Type B pancreatic cell (in vitro differentiated cells): ENCODE measurements at regions not wholly inside any gene's neighbourhood (a gene's known extent, or its start where the extent isn't known, plus 50 kb on each side); places are given as distances from the start of the nearest gene placed in this dataset.
A peak's percentile ranks its signal among the peaks of the same experiment; 100 is the strongest.

ENCODE experiments used
- DNase-seq: peaks from one replicate; pipeline ENCODE4 v3.0.0; 2021; ENCODE audit warnings: mixed read lengths; ENCODE audit not compliant: unreplicated experiment; ENCODE audit errors: extremely low spot score
- H3K27ac Mint-ChIP-seq: 2 replicates; pipeline ENCODE4 v1.8.0; 2021; ENCODE audit warnings: mild to moderate bottlenecking, mixed read lengths
- H3K27me3 Mint-ChIP-seq: 2 replicates; pipeline ENCODE4 v1.8.0; 2021; ENCODE audit warnings: mixed read lengths
- H3K36me3 Mint-ChIP-seq: 2 replicates; pipeline ENCODE4 v1.8.0; 2021; ENCODE audit warnings: mixed read lengths
- H3K4me1 Mint-ChIP-seq: one replicate; pipeline ENCODE4 v1.8.0; 2021; ENCODE audit warnings: mixed read lengths; ENCODE audit not compliant: unreplicated experiment
- H3K4me3 Mint-ChIP-seq: 2 replicates; pipeline ENCODE4 v1.8.0; 2021; ENCODE audit warnings: mild to moderate bottlenecking, mixed read lengths
- H3K9me3 Mint-ChIP-seq: 2 replicates; pipeline ENCODE4 v1.8.0; 2021; ENCODE audit warnings: mixed read lengths
- TF ChIP-seq, protein P1 (sequence below): fragments of 200-600 bp; sonication (generic); conservative IDR thresholded peaks from 2 replicates; pipeline ENCODE4 v1.5.0; 2021; ENCODE audit warnings: antibody characterized with exemption, mild to moderate bottlenecking

DNA sequence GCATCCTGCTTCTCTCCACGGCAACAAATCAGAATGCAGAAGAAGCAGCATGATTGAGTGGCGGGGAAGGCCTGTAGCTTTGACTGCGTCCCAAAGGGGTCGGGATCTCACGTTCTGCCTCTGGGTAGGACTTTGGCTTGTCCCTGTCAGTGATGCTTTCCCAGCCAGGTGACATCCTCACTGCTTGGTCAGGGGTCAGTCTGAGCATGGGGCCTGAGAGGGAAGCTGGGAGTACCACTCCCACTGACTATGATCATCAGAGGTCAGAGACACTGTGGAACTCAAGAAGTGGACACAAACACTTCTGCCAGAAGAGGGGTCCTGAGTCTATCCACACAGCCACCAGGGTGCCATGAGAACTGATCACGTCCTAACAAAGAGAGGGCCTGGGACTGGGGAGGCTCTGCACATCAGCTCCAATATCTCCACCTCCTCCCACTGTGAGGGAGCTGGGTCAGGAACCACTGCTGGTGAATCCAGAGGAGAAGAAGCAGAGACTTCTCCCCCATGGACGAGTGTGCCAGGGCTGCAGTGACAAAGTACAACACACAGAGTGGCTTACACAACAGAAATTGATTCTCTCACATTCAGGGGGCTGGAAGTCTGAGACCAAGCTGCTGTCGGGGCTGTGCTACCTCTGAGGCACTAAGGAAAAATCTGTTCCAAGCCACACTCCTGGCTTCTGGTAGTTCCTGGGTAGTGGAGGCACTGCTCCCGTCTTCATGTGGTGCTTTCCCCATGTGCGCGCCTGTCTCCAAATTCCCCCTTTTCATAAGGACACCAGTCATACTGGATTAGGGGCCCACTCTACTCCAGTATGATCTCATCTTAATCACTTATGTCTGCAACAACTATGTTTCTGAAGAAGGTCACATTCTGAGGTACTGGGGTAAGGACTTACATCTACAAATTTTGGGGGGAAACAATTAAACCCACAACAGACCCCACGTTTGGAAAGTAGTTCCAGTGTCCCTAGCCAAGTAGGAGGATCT lies 131.1 kb downstream of the CYP26A1 start:
- H3K27ac Mint-ChIP-seq: no peak overlapping the region
- no peak overlapping the region for H3K4me3 Mint-ChIP-seq
- no peak for DNase-seq
- H3K27me3 Mint-ChIP-seq: no peaks in the 10 kb centered on the region
- no peaks in the 10 kb centered on the region for H3K36me3 Mint-ChIP-seq
- H3K4me1 Mint-ChIP-seq: peaks cover 9% of the 10 kb centered on the region
- TF ChIP-seq, protein P1, sequence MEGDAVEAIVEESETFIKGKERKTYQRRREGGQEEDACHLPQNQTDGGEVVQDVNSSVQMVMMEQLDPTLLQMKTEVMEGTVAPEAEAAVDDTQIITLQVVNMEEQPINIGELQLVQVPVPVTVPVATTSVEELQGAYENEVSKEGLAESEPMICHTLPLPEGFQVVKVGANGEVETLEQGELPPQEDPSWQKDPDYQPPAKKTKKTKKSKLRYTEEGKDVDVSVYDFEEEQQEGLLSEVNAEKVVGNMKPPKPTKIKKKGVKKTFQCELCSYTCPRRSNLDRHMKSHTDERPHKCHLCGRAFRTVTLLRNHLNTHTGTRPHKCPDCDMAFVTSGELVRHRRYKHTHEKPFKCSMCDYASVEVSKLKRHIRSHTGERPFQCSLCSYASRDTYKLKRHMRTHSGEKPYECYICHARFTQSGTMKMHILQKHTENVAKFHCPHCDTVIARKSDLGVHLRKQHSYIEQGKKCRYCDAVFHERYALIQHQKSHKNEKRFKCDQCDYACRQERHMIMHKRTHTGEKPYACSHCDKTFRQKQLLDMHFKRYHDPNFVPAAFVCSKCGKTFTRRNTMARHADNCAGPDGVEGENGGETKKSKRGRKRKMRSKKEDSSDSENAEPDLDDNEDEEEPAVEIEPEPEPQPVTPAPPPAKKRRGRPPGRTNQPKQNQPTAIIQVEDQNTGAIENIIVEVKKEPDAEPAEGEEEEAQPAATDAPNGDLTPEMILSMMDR: no peak
- peaks cover 5% of the 10 kb centered on the region for H3K9me3 Mint-ChIP-seq

DNA sequence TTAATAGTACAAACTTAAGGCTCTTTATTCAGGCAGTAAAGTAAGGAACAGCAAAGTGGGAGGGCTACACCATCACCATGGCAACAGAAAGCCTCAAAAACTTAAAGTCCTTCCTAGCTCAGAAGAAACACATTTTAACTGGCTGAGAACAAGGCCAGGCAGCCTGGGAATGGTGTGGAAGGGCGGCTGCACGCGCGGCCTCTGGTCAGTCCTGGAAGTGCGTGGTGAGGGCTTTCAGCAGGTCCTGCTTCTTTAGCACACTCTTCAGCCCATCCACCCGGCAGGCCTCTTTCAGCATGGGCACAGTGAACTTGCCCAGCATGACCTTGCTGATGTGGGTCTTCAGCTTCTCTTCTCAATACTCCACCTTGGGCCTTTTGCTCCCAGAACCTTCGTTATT lies 133.0 kb downstream of the CYP26A1 start:
- Mint-ChIP-seq H3K9me3 (peaks cover 5% of the 10 kb centered on the region), H3K4me3 (no peak overlapping the region), H3K27ac (no peak overlapping the region), H3K4me1 (no peaks in the 10 kb centered on the region), H3K27me3 (no peaks in the 10 kb centered on the region), H3K36me3 (no peaks in the 10 kb centered on the region)
- no peak for DNase-seq
- TF ChIP-seq, protein P1: peak; percentile 34

DNA sequence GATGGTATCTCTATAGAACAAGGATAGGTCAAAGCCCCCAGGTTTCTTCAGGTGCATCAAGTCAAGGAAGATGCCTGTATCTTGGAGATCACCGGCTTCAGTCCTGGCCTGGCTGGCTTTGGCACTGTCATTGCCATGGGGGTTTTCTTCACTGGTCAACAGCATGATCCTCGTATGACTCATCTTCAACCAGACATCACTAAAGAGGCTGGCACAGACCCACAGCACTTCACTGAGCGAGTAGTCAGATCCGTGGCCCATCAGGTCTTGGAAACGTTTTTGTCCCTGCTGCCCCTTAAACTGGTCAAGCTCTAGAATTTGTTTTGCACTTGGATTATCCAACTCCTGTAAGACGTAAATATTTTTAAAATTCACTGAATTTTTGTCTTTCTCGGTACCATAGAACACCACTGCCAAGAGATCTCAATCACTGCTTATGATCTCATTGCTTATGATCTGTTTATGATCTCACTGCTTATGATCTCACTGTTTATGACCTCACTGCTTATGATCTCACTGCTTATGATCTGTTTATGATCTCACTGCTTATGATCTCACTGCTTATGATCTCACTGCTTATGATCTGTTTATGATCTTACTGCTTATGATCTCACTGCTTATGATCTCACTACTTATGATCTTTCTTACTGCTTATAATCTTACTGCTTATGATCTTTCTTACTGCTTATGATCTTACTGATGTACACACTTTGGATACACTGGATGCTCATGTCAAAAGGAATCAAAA lies 135.2 kb downstream of the CYP26A1 start:
- no peaks in the 10 kb centered on the region for H3K4me1 Mint-ChIP-seq
- no peaks in the 10 kb centered on the region for H3K36me3 Mint-ChIP-seq
- H3K27ac Mint-ChIP-seq: no peak overlapping the region
- no peak overlapping the region for H3K4me3 Mint-ChIP-seq
- H3K27me3 Mint-ChIP-seq: no peaks in the 10 kb centered on the region
- peaks cover 5% of the 10 kb centered on the region for H3K9me3 Mint-ChIP-seq
- no peak for DNase-seq
- TF ChIP-seq, protein P1: no peak

DNA sequence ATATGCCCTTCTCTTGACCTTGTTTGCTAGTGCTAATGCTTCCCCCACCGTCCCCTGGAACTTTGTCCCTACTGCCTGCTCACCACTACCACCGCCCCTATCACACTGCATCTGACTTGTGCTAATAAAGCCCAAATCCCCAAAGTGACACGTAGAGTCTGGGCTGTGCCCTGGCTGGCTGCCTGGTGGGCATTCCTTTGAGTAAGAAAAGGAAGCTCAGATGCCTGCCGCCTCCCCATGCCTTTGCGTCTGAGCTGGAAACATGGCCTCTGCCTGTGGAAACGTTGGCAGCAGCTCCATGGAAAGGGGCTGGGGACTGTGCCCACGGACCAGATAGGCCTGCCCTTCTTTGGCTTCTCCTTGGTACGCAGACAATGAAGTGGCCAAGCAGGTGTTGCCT lies 138.3 kb downstream of the CYP26A1 start:
- no peak for DNase-seq
- H3K9me3 Mint-ChIP-seq: peaks cover 5% of the 10 kb centered on the region

DNA sequence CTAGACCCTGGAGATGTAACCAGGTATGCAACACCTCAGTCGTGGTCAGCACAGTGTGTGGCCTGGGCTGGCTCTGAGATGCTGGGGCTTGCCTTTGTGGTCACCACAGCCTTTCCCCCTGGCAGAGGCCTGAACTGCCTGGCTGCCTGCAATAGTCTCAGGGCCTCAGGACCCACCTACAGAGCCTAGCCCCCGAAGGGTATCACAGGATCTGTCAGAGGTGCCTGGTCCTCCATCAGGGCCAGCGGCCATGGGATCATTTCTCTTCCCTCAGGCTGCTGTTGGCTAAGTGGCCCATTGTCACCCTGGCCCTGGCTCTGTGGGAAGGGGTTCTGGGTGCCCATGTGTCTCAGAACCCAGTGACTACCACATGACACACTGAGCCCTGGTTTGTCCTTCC lies 141.6 kb downstream of the CYP26A1 start:
- Mint-ChIP-seq H3K27ac (no peak overlapping the region), H3K36me3 (no peaks in the 10 kb centered on the region), H3K4me1 (no peaks in the 10 kb centered on the region), H3K27me3 (no peaks in the 10 kb centered on the region), H3K9me3 (no peaks in the 10 kb centered on the region), H3K4me3 (no peak overlapping the region)
- no peak for DNase-seq
- TF ChIP-seq, protein P1: no peak

More for the DNA sequence above, 138.3 kb downstream of the CYP26A1 start:
- no peaks in the 10 kb centered on the region for H3K36me3 Mint-ChIP-seq
- no peak overlapping the region for H3K4me3 Mint-ChIP-seq
- H3K27me3 Mint-ChIP-seq: no peaks in the 10 kb centered on the region
- TF ChIP-seq, protein P1: no peak
- H3K27ac Mint-ChIP-seq: no peak overlapping the region
- no peaks in the 10 kb centered on the region for H3K4me1 Mint-ChIP-seq
